ENCODE measurements at regions not wholly inside any gene's neighbourhood (a gene's known extent, or its start where the extent isn't known, plus 50 kb on each side); places are given as distances from the start of the nearest gene placed in this dataset.

GRCh38 chr4:181350615-181351415 lies 892.4 kb upstream of the TENM3 start:
- TF ChIP-seq YY1 (IDR thresholded peaks at IDR 0.05; ENCODE audit: insufficient read depth, insufficient read length) (no peak), ZNF274 (IDR thresholded peaks at IDR 0.05; ENCODE audit: low read depth, low read length) (no peak), SUZ12 (IDR thresholded peaks at IDR 0.05; ENCODE audit: extremely low read depth, insufficient read depth, insufficient read length) (no peak)

Data from NT2/D1 (cell line).